Motor neuron (in vitro differentiated cells): ENCODE measurements at regions not wholly inside any gene's neighbourhood (a gene's known extent, or its start where the extent isn't known, plus 50 kb on each side); places are given as distances from the start of the nearest gene placed in this dataset.
"Not testable (repeated sequence)": the region's sequence is repeated elsewhere in the genome, so short reads cannot be mapped to it uniquely, and the experiment has no call there.

Experiments used
- ATAC-seq, 8 experiments: fragments of 200-7000 bp; cut with Tn5 transposase; replicated peaks in 6 of 8; 2 replicates each; pipeline ENCODE4 v1.8.0; 2021; ENCODE audit warnings: mild to moderate bottlenecking in 8 of 8, moderate library complexity in 8 of 8
- H3K27ac ChIP-seq, 2 donors: fragments of 250-450 bp; sonication (Bioruptor Pico); 2 replicates each; pipeline ENCODE4 v1.9.0; 2021; ENCODE audit warnings: antibody characterized with exemption in 2 of 2, mild to moderate bottlenecking in 2 of 2, moderate library complexity in 1 of 2
- H3K4me1 ChIP-seq, 2 donors: fragments of 250-450 bp; sonication (Bioruptor Pico); replicated peaks in 1 of 2; 2 replicates each; pipeline ENCODE4 v1.6.1; 2021; ENCODE audit warnings: antibody characterized with exemption in 2 of 2, mild to moderate bottlenecking in 2 of 2, moderate library complexity in 1 of 2
- H3K4me3 ChIP-seq, 5 donors: fragments of 250-450 bp; sonication (Bioruptor Pico); 2 replicates each; pipeline ENCODE4 v1.9.0; 2021; ENCODE audit warnings: antibody characterized with exemption in 5 of 5, mild to moderate bottlenecking in 5 of 5, moderate library complexity in 4 of 5
- WGBS, 10 experiments: fragments of 450-650 bp; shearing (Covaris generic); methylation state at CpG; one replicate each; pipeline ENCODE4 v1.0.0; 2022; 5-methylcytosine and 5-hydroxymethylcytosine counted together
- in situ Hi-C, 9 experiments: fragments of 400-800 bp; cut with MboI; loops; one replicate each; pipeline ENCODE4 v1.15.0; 2021; ENCODE audit warnings: low sequenced_read_pairs in 9 of 9, low pct_unique_long_range_greater_than_20kb in 2 of 9; ENCODE audit not compliant: unreplicated experiment in 9 of 9

GRCh38 chr7:65317372-65317771 is 56.3 kb upstream of the ZNF92 start:
- WGBS, 10 experiments = 42 to 100% (median 83%) methylated on average over 1 to 3 of the region's 3 CpGs; no CpG with 5 or more reads in 1 of the 10 experiments
- H3K4me1 ChIP-seq = no peaks in the 10 kb centered on the region
- ATAC-seq = no peak
- no peak overlapping the region for H3K27ac ChIP-seq
- no peak overlapping the region for H3K4me3 ChIP-seq
- in situ Hi-C loops = loop anchor here in 1 of 9 experiments (25.0 kb wide), 1 partner anchor 105 kb away; no protein-coding TSS in a partner anchor

- WGBS, 10 experiments = 52 to 100% (median 80%) methylated on average over 1 to 5 of the region's 6 CpGs; no CpG with 5 or more reads in 3 of the 10 experiments
- Histone ChIP-seq H3K27ac (no peak overlapping the region), H3K4me1 (no peaks in the 10 kb centered on the region), H3K4me3 (no peak overlapping the region)
- in situ Hi-C loops = loop anchor here in 1 of 9 experiments (25.0 kb wide), 1 partner anchor 98 kb away; no protein-coding TSS in a partner anchor
- no peak for ATAC-seq
Measured at GRCh38 chr7:65310761-65311160, 62.9 kb upstream of the ZNF92 start.

- no peak overlapping the region for H3K4me3 ChIP-seq
- in situ Hi-C loops = loop anchor here in 1 of 9 experiments (25.0 kb wide), 1 partner anchor 96 kb away; no protein-coding TSS in a partner anchor
- no peak for ATAC-seq
- H3K27ac ChIP-seq = no peak overlapping the region
- H3K4me1 ChIP-seq = no peaks in the 10 kb centered on the region
- WGBS, 10 experiments = 20 to 100% (median 60%) methylated on average over 1 to 2 of the region's 2 CpGs; no CpG with 5 or more reads in 5 of the 10 experiments
Measured at GRCh38 chr7:65308300-65308678, 65.4 kb upstream of the ZNF92 start.

DNA sequence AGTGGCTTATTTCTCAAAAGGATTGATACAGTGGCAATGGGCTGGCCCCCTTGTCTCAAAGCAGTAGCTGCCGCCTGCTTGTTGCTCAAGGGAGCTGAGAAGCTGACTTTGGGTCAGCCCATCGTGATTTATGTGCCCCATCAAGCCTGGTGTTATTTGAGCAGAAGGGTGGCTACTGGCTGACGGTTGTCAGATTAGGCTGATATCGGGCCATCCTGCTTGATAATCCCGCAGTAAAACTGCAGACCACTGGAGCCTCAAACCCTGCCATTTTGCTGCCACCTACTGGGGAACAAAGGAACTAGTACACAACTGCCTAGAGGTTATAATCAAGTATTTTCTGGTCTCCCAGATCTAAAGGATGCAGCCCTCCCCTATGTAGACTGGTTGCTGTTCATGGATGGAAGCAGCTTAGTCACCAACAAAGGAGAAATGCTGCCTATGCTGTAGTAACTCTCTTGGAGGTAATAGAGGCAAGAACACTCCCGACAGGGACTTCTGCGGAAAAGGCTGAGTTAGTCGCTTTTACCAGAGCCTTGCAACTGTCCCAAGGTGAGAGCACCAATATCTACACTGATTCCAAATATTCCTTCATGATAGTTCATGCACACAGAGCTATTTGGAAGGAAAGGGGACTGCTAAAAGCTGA is 65.9 kb upstream of the ZNF92 start:
- in situ Hi-C loops = loop anchor here in 1 of 9 experiments (25.0 kb wide), 1 partner anchor 95 kb away; no protein-coding TSS in a partner anchor
- Histone ChIP-seq H3K4me1 (no peaks in the 10 kb centered on the region), H3K4me3 (no peak overlapping the region), H3K27ac (no peak overlapping the region)
- peak; percentile 79 to 99 (median 98) for ATAC-seq
- 0 to 100% (median 75%) methylated on average over 1 to 7 of the region's 8 CpGs; no CpG with 5 or more reads in 1 of the 10 experiments for WGBS, 10 experiments

DNA sequence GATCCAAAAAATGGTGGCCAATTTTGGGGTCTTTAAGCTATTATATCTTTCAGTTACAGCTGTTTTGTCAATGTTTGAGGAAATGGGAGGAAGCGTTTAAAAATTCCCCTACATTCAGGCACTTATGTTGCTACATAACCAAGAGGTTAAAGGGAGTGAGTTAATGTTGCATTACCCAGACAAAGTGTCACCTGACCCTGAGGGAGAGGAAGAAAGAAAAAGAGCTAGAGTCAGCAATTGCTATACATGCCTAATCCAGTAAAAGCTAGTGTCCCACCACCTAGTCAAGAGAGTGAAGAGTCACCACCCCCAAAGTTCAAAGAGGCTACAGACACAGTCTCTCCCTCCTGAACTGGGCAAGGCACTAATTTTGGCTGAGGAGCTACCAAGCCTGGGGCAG is 69.5 kb upstream of the ZNF92 start:
- ATAC-seq = no peak
- H3K27ac ChIP-seq = no peak overlapping the region
- H3K4me1 ChIP-seq = no peaks in the 10 kb centered on the region
- 0 to 88% (median 28%) methylated on average over 1 of the region's 1 CpG; no CpG with 5 or more reads in 6 of the 10 experiments for WGBS, 10 experiments
- H3K4me3 ChIP-seq = no peak overlapping the region
- in situ Hi-C loops = loop anchor here in 1 of 9 experiments (25.0 kb wide), 1 partner anchor 92 kb away; no protein-coding TSS in a partner anchor

- in situ Hi-C loops = loop anchor here in 1 of 9 experiments (25.0 kb wide), 1 partner anchor 91 kb away; no protein-coding TSS in a partner anchor
- WGBS, 10 experiments = 0 to 100% (median 100%) methylated on average over 1 of the region's 1 CpG; no CpG with 5 or more reads in 4 of the 10 experiments
- no peak for ATAC-seq
- H3K27ac ChIP-seq = no peak overlapping the region
- no peaks in the 10 kb centered on the region for H3K4me1 ChIP-seq
- H3K4me3 ChIP-seq = no peak overlapping the region
Measured at GRCh38 chr7:65302883-65303282, 70.8 kb upstream of the ZNF92 start.

DNA sequence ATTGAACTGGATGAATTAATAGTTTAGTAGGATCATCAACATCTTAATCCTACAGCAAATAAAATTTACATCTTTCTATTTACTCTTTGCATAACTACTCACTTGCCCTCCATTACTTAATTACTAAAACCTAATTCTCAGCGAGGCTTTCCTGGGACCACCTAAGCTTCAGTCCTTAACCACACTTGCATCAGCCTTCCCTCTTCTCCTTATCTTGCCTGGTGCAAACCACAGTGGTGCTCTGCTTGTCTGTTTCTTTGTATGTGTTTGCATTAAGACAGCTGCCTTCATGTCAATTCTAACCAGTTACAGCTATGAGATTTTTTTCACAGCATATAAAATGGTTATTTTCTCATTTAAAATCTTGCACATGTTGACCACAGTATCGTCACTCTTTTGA is 72.6 kb upstream of the ZNF92 start:
- ATAC-seq = no peak
- 7 to 100% (median 67%) methylated on average over 1 to 2 of the region's 2 CpGs for WGBS, 10 experiments
- in situ Hi-C loops = loop anchor here in 1 of 9 experiments (25.0 kb wide), 1 partner anchor 89 kb away; no protein-coding TSS in a partner anchor
- Histone ChIP-seq H3K4me3 (no peak overlapping the region), H3K27ac (no peak overlapping the region), H3K4me1 (no peaks in the 10 kb centered on the region)

DNA sequence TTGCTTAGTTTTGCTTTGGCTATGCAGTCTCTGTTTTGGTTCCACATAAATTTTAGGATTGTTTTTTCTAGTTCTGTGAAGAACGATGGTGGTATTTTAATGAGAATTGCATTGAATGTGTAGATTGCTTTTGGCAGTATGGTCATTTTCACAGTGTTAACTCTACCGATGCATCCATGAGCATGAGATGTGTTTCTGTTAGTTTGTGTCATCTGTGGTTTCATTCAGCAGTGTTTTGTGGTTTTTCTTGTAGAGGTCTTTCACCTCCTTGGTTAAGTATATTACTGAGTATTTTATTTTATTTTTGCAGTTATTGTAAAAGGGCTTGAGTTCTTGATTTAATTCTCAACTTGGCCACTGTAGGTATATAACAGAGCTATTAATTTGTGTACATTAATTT is 78.2 kb upstream of the ZNF92 start:
- Histone ChIP-seq H3K27ac (no peak overlapping the region), H3K4me3 (no peak overlapping the region), H3K4me1 (no peaks in the 10 kb centered on the region)
- 17 to 100% (median 70%) methylated on average over 1 to 2 of the region's 2 CpGs; no CpG with 5 or more reads in 1 of the 10 experiments for WGBS, 10 experiments
- no peak for ATAC-seq
- in situ Hi-C loops = no loop called here

DNA sequence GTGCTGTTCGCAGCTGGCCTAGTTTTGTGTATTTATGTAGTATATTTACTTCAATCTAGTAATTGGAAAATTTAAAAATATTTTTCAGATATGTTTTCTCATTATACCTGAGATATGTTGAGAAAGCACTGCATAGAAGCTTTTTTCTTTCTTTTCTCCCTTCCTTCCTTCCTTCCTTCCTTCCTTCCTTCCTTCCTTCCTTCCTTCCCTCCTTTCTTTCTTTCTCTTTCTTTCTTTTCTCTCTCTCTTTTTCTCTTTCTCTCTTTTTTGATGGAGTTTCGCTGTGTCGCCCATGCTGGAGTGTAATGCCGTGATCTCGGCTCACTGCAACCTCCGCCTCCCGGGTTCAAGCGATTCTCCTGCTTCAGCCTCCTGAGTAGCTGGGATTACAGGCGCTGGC is 83.3 kb upstream of the ZNF92 start:
- H3K4me1 ChIP-seq, in situ Hi-C loops, H3K4me3 ChIP-seq, H3K27ac ChIP-seq, ATAC-seq: not testable (repeated sequence)
- WGBS, 10 experiments = 22 to 100% (median 99%) methylated on average over 1 to 9 of the region's 9 CpGs; no CpG with 5 or more reads in 2 of the 10 experiments

GRCh38 chr7:65287023-65287422 is 86.6 kb upstream of the ZNF92 start:
- no peak overlapping the region for H3K27ac ChIP-seq
- H3K4me1 ChIP-seq = no peaks in the 10 kb centered on the region
- ATAC-seq = no peak
- WGBS, 10 experiments = 20 to 100% (median 91%) methylated on average over 2 to 4 of the region's 4 CpGs; no CpG with 5 or more reads in 2 of the 10 experiments
- in situ Hi-C loops = no loop called here
- H3K4me3 ChIP-seq = no peak overlapping the region

DNA sequence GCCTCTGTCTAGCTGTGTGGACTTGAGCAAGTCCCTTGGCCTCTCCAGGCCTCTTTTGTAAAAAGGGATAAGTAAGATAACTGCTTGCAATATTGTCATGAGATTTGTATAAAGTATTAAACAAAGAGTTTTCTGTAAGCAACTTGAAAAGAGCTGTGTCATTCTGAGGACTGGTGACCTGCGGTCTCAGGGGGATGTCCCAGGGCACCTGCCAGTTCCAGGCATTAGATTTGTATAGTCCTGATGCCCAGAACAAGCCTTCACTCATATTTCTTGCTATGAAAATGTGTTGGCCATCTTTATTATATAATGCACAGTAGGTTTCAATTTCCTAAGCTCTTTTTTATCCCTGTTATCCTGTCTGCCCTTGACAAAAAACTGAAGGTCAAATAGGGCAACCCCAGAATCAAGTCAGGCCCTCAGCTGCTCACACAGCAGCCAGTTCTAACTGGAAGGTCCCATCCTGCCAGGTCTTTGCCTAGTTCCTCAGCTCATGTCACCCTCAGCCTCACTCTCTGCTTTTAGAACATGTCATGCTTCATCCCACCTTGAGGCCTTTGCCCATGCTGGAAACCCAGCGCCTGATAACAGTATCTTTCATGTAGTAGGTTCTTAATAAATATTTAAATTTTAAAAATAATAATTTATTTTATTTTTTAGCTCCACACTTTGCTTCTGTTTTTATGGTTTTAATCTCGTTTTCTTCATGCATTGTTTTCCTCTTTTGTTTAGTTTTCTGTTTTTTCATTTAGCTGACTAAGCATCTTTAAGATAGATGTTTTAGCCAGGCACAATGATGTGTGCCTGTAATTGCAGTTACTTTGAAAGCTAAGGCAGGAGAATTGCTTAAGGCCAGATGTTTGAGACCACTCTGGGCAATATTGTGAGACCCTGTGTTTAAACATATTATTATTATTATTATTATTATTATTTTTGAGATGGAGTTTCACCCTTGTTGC is 87.5 kb upstream of the ZNF92 start:
- Histone ChIP-seq H3K4me1 (no peaks in the 10 kb centered on the region), H3K4me3 (no peak overlapping the region), H3K27ac (no peak overlapping the region)
- 36 to 86% (median 76%) methylated on average over 1 to 3 of the region's 3 CpGs for WGBS, 10 experiments
- no peak for ATAC-seq
- in situ Hi-C loops = no loop called here

DNA sequence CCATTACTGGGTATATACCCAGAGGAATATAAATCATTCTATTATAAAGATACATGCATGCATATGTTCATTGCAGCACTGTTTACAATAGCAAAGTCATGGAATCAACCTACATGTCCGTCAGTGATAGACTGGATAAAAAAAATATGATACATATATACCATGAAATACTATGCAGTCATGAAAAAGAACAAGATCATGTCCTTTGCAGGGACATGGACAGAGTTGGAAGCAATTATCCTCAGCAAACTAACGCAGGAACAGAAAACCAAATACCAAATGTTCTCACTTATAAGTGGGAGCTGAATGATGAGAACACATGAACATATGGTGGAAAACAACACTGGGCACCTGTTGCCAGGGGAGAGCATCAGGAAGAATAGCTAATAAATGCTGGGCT is 88.4 kb upstream of the ZNF92 start:
- in situ Hi-C loops, H3K27ac ChIP-seq, H3K4me3 ChIP-seq, H3K4me1 ChIP-seq, ATAC-seq: not testable (repeated sequence)
- 14 to 100% (median 86%) methylated on average over 1 to 2 of the region's 2 CpGs for WGBS, 10 experiments

DNA sequence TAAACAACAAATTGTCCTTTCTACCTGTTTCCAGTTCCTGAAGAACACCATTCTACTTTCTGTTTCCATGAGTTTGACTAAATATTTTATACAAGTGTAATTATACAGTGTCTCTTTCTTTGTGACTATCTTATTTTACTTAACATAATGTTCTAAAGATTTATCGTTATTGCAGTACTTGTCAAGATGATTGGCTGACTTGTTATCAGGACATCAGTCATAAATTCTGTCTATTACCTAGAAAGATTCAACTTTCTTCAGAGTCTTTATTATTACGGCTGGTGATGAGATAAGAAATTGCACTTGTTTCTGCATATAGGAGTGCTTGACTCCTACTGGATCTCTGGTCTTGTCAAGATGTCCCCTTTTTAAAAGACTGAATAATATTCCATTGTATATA is 93.9 kb upstream of the ZNF92 start:
- in situ Hi-C loops = no loop called here

More for the DNA sequence above, 93.9 kb upstream of the ZNF92 start:
- Histone ChIP-seq H3K27ac (no peak overlapping the region), H3K4me1 (no peaks in the 10 kb centered on the region), H3K4me3 (no peak overlapping the region)
- WGBS, 10 experiments = 31 to 100% (median 88%) methylated on average over 1 to 2 of the region's 2 CpGs
- ATAC-seq = no peak
